ENCODE measurements at regions not wholly inside any gene's neighbourhood (a gene's known extent, or its start where the extent isn't known, plus 50 kb on each side); places are given as distances from the start of the nearest gene placed in this dataset.

- no peak for TF ChIP-seq CTCF (IDR thresholded peaks at IDR 0.05; ENCODE audit: low read depth, low read length, poor library complexity, severe bottlenecking)
- no peak for TF ChIP-seq EZH2phosphoT487 (IDR thresholded peaks at IDR 0.05; ENCODE audit: borderline replicate concordance, low read length)
These were observed 205.6 kb upstream of the MPDZ start for GRCh38 chr9:13485068-13485596.

All from DOHH2 (cell line).